ENCODE measurements at regions not wholly inside any gene's neighbourhood (a gene's known extent, or its start where the extent isn't known, plus 50 kb on each side); places are given as distances from the start of the nearest gene placed in this dataset.
A peak's percentile ranks its signal among the peaks of the same experiment; 100 is the strongest.
"Not testable (repeated sequence)": the region's sequence is repeated elsewhere in the genome, so short reads cannot be mapped to it uniquely, and the experiment has no call there.

DNA sequence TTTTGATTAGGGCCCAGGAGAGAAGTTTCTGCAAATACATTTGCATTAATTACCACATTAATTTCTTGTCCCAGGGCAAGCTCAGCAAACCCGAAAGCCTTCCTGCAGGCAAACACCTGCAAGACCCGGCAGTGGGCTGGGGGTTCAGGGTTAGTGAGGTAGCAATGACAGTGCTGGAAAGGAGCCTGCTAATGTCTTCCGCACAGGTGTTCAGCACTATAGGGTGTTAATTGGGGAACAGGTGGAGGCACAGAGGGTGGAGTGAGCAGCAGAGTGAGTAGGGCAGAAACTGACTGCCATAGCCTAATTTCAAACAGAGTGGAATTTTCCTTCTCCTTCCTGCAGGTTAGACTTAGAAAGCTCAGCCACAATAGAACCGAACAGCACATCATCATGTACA, 50.9 kb upstream of the UBASH3B start:
- no peak for DNase-seq (ENCODE audit: low read depth in 4 of 4, low spot score in 2 of 4)

DNA sequence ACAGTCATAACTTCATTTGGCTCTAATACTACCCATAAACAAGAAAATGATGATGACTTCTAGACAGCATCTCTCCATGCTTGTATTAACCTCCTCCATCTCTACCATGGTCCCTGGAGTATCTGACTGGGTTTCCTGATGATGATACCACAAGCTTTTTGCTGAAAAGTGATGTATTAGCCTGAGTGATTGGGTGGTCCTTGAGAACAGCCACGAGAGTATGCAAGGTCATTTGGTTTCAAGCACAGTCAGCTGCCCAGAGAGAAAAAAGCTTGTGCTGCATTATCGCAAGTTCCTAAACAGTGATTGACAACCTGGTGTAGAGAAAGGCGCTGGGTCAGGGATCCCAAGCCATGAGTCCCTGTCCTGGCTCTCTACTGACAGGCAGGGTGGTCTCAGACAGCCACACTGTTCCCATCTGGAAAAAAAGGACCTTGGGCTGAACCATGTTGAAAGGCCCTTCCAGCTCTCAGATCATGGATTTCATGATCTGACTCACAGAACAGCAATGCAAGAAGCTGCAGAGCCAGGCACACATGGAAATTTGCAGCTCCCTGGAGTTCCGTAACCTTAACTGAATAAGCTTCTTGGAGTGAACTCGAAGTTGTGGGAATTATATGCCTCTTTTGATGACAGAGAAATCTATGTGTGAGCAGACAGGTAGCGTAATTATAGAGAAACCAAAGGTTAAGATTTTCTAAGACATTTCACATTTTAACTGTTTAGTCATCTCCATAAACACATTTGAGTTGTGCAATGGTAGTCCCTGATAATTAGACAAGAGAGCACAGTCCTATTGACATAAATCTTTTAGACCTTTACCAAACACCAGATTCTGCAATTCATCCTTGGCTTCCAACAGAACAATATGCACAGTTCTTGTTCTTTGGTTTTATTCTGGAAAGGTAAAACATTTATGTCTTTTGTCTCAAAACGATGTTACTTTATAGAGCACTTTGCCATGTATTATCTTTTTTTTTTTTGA, 54.1 kb upstream of the UBASH3B start:
- DNase-seq (ENCODE audit: low read depth in 4 of 4, low spot score in 2 of 4): no peak

DNA sequence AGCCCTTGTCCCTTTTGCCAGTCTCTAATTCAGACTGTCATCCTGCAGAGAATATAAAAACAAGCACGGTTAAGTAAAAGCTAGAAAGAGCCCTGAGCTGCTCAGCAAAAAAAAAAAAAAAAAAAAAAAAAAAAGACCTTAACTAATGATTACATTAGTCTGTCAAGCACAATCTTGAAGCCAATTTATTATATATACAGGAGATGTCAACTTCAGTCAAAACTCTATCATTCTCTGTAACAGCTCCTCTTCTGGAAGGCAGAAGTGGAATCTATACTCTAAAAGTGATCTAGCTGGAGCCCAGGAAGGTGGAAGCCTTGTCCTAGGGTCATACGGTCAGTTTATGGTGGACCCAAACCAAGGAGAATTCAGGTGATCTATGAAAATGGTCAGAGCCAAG, 55.2 kb upstream of the UBASH3B start:
- no peak for DNase-seq (ENCODE audit: low read depth in 4 of 4, low spot score in 2 of 4)

DNA sequence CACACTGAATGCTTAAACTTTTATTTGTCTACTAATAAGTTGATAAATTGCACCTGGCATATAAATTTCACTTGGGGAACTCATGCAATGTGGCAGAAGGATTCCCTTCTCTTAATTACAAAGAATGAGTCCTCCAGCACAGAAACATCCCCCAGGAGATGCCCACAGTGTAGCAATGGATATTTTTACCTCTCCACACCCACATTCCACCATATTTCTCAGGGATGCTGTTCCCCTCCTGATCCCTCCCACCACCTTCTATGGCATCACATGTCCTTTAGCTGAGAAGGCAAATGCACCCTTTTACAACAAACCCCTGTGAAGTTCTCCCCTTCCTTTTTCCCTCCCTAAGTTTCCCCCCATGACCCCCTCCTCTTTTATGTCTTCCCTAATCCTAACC, 56.1 kb upstream of the UBASH3B start:
- no peak for DNase-seq (ENCODE audit: low read depth in 4 of 4, low spot score in 2 of 4)

DNA sequence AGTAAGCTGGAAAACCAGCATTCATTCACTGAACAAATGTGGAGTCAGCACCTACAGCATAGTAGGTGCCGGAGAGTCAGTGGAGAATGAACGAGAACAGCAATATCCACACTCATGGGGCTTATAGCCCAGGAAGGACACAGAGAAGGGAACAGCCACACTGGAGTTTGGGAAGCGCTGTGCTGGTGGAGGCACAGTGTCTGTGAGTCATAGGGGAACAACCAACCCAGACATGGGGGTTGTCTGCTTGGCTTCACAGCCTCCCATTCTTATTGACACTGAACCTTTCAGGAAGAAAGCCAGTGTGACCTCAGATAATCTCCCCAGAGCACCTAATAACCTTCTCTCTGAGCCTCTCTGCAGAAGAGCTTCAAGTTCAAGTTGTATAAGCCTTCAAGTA, 56.6 kb upstream of the UBASH3B start:
- no peak for DNase-seq (ENCODE audit: low read depth in 4 of 4, low spot score in 2 of 4)

DNA sequence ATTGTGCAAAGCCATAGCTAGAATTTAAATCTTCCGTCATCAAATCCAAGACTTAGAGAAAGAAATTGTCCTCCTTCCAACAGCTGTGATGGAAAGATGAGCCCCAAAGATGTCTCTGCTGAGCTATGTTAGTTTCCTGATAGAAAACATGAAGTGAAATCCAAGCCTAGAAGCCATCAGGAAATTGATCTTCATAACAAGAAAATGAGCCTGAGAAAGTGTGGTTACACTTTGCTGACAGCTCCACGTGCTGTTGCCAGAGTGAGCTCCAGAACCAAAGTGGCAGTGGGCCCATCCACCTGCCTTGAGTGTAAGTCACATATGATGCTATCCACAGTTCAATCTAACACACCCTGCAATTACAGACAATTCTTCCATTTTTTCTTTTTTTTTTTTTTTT, 58.0 kb upstream of the UBASH3B start:
- no peak for DNase-seq (ENCODE audit: low read depth in 4 of 4, low spot score in 2 of 4)

DNA sequence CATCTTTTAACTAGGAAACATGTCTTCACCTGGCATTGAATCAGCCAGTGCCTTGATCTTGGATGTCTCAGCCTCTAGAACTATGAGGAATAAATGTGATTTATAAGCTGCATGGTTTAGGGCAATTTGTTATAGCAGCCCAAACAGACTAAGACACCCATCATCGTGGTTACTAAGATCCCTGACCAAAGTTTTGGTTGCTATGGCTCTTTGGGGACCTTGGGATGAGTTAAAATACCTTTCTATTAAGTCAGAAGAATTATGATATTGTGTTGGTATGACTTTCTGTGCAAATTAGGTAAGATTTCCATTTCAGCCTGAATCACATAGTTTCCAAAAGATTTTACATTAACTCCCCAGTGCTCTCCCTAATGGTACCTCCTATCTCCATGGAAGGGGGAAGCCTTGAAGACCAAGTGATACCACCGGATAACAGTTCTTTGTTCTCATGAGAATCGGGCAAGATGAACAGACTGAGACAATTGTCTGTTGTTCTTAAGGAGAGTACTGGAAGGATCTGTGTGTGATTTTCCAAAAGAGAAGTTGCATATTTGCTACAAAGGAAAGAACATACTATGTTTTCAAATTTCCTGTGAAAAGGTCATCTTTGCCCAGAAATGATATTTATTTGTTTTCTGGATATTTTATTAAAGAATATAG, 60.4 kb upstream of the UBASH3B start:
- DNase-seq (ENCODE audit: low read depth in 4 of 4, low spot score in 2 of 4): no peak

DNA sequence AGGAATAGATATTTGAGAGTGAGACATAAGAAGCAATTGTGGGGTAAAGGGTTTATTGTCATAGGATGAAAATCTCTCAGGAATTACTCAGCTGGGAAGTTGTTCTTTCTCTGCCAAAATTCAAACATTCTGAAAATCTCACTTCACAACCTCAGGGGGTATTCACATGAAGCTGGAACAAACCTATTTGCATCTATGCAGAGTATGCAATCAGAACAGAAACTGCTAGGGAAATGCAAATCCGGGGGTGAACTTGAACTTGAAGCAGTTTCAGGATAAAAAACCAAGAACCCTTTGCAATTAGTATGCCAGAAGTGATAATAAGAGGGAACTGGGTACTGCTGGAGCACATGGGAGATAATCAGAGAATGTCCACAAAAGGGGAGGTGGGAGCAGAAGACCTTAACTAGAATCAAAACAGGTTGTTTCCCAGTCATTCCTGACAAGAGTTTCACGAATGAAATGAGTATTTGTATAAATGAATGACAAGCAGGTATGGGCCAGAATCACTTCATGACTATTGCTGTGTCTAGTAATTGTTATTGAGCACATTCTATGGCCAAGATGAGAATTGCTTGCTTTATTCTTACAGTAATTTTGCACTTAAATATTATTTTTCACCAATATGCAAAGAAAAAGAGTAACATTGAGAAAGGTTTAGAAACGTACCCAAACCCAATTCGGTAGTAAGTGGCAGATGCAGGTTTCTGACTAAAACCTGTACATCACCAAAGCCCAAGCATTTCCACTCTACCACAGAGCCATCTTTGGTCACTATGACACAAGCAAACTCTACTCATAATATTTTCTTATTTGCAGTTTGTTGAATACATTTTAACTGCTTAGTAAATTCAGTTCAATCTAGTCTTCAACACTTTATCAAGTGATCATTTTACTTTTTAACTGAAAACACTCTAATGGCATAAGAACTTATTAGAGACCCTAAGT, 61.8 kb upstream of the UBASH3B start:
- DNase-seq (ENCODE audit: low read depth in 4 of 4, low spot score in 2 of 4): no peak

DNA sequence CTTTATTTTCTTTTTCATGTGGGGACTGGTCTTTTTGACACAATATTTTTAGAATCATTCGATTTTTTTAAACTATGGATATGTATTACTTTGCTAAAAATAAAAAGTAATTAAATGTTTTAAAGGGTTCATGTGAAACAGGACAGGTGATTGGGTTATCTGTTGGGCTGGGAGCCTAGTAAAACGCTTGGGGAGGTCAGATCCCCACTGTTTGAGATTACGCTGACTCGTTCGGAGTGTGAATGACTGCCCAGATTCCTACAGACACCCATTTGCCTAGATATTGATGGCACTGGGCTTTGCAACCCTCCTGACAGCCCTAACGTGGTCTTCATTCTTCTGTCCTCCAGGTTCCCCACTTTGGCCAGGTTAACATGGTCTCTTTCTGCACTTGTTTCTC, 62.9 kb upstream of the UBASH3B start:
- DNase-seq (ENCODE audit: low read depth in 4 of 4, low spot score in 2 of 4): no peak

DNA sequence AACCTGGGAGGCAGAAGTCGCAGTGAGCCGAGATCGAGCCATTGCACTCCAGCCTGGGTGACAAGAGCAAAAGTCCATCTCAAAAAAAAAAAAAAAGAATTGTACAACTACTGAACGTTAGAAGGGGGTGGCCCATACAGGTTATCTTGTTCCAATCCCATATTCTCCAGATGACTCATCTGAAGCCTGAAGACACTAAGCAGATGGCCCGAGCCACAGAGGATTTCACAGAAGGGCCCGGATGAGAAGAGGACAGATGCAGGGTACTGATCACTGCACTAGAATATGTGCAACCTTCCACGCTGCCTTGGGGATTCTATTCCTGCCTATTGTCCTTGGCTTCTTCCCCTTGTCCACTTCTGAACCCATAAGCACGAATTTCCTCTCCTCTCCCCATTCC, 70.9 kb upstream of the UBASH3B start:
- no peak for DNase-seq (ENCODE audit: low read depth in 4 of 4, low spot score in 2 of 4)

DNA sequence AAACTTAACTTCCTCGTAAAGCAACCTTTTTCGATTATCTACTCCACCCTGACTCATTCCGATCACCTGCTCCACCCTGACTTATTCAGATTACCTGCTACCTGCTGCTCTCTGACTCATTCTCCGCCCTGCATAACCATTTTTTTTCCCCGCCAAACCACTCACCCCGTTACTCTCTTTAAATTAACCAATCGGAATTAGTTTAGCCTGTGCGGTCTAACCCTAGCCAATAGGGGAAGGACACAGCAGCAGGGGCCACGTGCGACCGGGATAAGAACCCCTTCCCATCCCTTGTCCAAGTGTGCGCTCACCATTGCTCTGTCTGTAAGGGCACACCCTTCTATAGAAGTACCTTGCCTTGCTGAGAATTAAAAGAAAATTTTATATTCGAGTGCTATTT, 75.5 kb upstream of the UBASH3B start:
- DNase-seq (ENCODE audit: low read depth in 4 of 4, low spot score in 2 of 4): not testable (repeated sequence)

DNA sequence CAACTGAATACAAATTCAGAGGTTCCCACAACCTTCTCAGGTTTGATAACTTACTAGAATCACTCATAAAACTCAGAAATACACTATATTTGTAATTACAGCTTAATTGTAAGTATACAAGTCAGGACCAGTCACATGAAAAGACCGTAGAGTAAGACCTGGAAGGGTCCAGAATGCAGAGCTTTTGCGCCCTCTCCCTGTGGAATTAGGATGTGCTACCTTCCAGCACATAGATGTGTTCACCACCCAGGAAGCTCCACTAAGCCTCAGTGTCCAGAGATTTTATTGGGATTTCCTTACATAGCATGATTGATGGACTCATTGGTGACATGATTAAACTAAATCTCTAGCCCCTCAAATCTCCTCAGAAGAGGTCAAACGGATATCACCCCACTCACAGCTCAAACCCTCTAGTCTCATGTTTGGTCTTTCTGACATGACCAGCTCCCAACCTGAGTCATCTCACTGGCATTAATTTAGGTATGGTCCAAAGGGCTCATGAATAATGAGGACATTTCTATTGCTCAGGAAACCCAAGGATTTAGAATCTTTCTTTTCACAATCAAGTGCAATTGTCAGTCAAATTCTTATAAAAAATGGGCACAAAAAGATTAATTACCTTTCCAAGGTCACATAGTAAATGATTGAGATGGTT, 77.2 kb upstream of the UBASH3B start:
- DNase-seq (ENCODE audit: low read depth in 4 of 4, low spot score in 2 of 4): no peak

DNA sequence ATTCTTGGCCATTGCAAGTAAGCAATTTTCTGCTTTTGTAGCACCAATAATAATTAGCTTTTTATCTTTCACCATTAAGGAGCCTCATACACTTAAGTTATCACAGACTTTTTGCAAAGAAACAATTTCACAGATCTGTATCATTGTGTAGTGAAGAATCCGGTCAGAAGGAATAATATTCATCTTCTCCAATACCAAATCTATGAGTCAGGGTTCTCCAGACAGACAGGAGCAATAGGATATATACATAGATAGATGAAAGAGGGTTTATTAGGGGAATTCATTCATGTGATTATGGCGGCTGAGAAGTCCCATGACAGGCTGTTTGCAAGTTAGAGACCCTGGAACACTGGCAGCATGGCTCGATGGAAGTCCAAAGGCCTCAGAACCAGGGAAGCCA, 82.9 kb upstream of the UBASH3B start:
- DNase-seq (ENCODE audit: low read depth in 4 of 4, low spot score in 2 of 4): no peak

DNA sequence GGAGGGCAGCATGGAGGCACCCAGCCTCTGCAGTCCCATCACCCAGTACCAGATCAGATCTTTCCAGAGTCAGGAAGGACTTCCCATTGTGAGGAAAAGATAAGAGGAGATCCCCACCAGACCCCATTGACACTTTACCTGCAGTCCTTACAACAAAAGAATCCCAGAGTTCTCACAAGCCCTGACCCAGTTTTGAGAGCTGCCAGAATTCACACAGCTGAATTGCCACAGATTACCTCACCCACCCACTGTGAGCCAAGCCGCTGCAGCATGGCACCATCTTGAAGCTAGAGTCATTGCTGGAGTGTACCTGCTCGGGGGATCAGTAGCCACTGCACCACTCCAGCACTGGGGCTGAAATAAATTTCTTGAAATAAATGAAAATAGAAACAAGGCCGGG, 91.8 kb upstream of the UBASH3B start:
- DNase-seq (ENCODE audit: low read depth in 4 of 4, low spot score in 2 of 4): no peak

DNA sequence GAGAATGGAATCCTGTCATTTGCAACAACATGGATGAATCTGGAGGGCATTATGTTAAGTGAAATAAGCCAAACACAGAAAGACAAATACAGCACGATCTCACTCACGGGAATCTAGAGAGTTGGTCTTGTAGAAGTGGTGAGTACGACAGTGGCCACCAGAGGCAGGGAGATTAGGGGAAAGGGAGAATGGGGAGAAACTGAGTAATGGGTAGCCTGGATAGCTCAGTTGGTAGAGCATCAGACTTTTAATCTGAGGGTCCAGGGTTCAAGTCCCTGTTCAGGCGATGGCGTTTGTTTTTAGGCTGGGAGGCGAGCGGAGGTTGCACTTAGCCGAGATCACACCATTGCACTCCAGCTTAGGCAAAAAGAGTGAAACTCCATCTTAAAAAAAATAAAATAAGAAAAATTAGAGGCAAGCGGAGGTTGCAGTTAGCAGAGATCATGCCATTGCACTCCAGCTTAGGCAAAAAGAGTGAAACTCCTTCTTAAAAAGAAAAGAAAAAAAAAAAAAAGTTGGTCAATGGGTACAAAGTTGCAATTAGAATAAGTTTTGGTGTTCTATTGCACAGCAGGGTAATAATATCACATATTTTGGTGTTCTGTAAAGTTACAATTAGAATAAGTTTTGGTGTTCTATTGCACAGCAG, 95.7 kb upstream of the UBASH3B start:
- no peak for DNase-seq (ENCODE audit: low read depth in 4 of 4, low spot score in 2 of 4)

DNA sequence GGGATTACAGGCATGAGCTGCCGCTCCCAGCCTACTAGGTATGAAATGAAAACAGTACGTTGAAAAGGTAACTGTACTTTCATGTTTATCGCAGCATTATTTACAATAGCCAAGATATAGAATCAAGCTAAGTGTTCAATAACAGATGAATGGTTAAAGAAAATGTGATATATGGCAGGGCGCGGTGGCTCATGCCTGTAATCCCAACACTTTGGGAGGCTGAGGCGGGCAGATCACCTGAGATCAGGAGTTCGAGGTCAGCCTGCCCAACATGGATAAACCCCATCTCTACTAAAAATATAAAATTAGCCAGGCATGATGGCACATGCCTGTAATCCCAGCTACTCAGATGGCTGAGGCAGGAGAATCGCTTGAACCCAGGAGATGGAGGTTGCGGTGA, 96.3 kb upstream of the UBASH3B start:
- not testable (repeated sequence) for DNase-seq (ENCODE audit: low read depth in 4 of 4, low spot score in 2 of 4)

DNA sequence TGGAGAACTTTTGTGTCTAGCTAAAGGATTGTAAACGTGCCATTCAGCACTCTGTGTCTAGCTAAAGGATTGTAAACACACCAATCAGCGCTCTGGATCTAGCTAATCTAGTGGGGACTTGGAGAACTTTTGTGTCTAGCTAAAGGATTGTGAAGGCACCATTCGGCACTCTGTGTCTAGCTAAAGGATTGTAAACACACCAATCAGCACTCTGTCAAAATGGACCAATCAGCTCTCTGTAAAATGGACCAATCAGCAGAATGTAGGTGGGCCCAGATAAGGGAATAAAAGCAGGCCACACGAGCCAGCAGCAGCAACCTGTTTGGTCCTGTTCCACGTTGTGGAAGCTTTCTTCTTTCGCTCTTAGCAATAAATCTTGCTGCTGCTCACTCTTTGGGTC, 98.4 kb upstream of the UBASH3B start:
- DNase-seq (ENCODE audit: low read depth in 4 of 4, low spot score in 2 of 4): not testable (repeated sequence)

DNA sequence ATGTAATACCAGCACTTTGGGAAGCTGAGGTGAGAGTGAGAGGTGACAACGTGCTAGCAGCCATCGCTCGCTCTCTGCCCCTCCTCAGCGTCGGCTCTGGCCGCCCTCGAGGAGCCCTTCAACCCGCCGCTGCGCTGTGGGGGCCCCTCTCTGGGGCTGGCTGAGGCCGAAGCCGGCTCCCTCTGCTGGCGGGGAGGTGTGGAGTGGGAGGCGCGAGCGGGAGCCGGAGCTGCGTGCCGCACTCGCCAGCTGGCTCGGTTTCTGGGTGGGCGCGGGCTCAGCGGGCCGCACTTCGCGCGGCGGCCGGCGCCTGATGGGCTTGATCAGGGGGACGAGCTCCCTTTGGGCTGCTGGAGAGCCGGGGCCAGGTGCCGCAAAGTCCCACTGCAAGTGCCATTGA, 98.9 kb upstream of the UBASH3B start:
- peak in 2 of 4 donors; percentile 4 to 15 for DNase-seq (ENCODE audit: low read depth in 4 of 4, low spot score in 2 of 4)

DNA sequence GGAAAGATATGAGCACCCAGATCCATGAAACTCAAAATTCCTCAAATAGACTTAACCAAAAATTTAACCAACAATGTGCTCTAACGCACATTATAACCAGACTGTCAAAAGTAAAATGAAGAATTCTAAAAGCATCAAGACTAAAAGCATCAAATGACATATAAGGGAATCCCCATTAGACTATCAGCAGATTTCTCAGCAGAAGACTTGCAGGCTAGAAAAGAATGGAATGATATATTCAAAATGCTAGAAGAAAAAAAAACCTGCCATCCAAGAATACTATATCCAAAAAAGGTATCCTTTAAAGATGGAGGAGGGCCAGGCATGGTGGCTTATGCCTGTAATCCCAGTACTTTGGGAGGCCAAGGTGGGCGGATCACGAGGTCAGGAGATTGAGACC, 117.5 kb upstream of the UBASH3B start:
- no peak for DNase-seq (ENCODE audit: low read depth in 4 of 4, low spot score in 2 of 4)

DNA sequence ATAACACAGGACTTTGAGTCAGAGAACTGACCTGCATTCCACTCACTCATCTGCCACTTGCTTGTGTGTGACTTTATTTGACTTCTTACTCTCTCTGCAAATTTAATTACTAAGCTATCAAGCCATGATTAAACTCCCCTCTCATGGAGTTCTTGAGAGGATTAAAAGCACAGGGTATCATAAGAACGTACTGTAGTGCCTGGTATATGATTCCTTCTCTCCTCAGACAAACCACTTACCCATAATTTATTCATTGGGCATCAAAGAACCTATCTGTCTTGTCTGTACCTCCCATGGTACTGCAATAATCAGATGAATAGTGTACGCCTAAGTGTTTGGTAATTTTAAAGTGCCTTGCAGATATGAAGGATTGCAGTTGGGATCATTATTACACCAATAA, 130.6 kb upstream of the UBASH3B start:
- DNase-seq (ENCODE audit: low read depth in 4 of 4, low spot score in 2 of 4): no peak
